GM21423 (cell line): ENCODE measurements at regions not wholly inside any gene's neighbourhood (a gene's known extent, or its start where the extent isn't known, plus 50 kb on each side); places are given as distances from the start of the nearest gene placed in this dataset.
"Not testable (repeated sequence)": the region's sequence is repeated elsewhere in the genome, so short reads cannot be mapped to it uniquely, and the experiment has no call there.

ENCODE experiments used
- ATAC-seq: cut with Tn5 transposase; IDR thresholded peaks from one replicate; pipeline ENCODE4 v1.9.1; 2021; ENCODE audit warnings: mild to moderate bottlenecking, moderate library complexity; ENCODE audit not compliant: unreplicated experiment

GRCh38 chr3:137582484-137582883 lies 181.6 kb upstream of the SOX14 start:
- ATAC-seq: no peak

- no peak for ATAC-seq
Observed at GRCh38 chr3:137583256-137583655, 180.9 kb upstream of the SOX14 start.

GRCh38 chr3:137588871-137589270 lies 175.2 kb upstream of the SOX14 start:
- no peak for ATAC-seq

GRCh38 chr3:137595415-137595814 lies 168.7 kb upstream of the SOX14 start:
- not testable (repeated sequence) for ATAC-seq

- ATAC-seq: no peak
Observed at GRCh38 chr3:137610723-137611122, 153.4 kb upstream of the SOX14 start.

GRCh38 chr3:137612291-137612690 lies 151.8 kb upstream of the SOX14 start:
- no peak for ATAC-seq

- no peak for ATAC-seq
Observed at GRCh38 chr3:137615659-137616418, 148.3 kb upstream of the SOX14 start.

GRCh38 chr3:137641879-137642704 lies 122.0 kb upstream of the SOX14 start:
- ATAC-seq: no peak

- ATAC-seq: no peak
Observed at GRCh38 chr3:137642831-137643230, 121.3 kb upstream of the SOX14 start.

- no peak for ATAC-seq
Observed at GRCh38 chr3:137647179-137647578, 116.9 kb upstream of the SOX14 start.

- no peak for ATAC-seq
Observed at GRCh38 chr3:137669519-137670060, 94.5 kb upstream of the SOX14 start.

GRCh38 chr3:137687181-137687879 lies 76.8 kb upstream of the SOX14 start:
- ATAC-seq: no peak

- ATAC-seq: no peak
Observed at GRCh38 chr3:137692803-137693431, 71.2 kb upstream of the SOX14 start.

- no peak for ATAC-seq
Observed at GRCh38 chr3:137693791-137694190, 70.3 kb upstream of the SOX14 start.

GRCh38 chr3:137694836-137695235 lies 69.3 kb upstream of the SOX14 start:
- ATAC-seq: no peak

- ATAC-seq: no peak
Observed at GRCh38 chr3:137695351-137695750, 68.8 kb upstream of the SOX14 start.

- no peak for ATAC-seq
Observed at GRCh38 chr3:137709011-137709601, 55.0 kb upstream of the SOX14 start.

- ATAC-seq: not testable (repeated sequence)
Observed at GRCh38 chr3:137713965-137714364, 50.1 kb upstream of the SOX14 start.
